ENCODE measurements at regions not wholly inside any gene's neighbourhood (a gene's known extent, or its start where the extent isn't known, plus 50 kb on each side); places are given as distances from the start of the nearest gene placed in this dataset.

GRCh38 chr12:94062796-94063635 lies 85.4 kb upstream of the PLXNC1 start:
- no peak for TF ChIP-seq CTCF (IDR thresholded peaks at IDR 0.05)
- TF ChIP-seq POLR2AphosphoS5 (IDR thresholded peaks at IDR 0.05; ENCODE audit: insufficient read depth in 1 of 2, low read depth in 1 of 2) = no peak
- TF ChIP-seq POLR2A (IDR thresholded peaks at IDR 0.05) = no peak
